ENCODE measurements at regions not wholly inside any gene's neighbourhood (a gene's known extent, or its start where the extent isn't known, plus 50 kb on each side); places are given as distances from the start of the nearest gene placed in this dataset.

DNA sequence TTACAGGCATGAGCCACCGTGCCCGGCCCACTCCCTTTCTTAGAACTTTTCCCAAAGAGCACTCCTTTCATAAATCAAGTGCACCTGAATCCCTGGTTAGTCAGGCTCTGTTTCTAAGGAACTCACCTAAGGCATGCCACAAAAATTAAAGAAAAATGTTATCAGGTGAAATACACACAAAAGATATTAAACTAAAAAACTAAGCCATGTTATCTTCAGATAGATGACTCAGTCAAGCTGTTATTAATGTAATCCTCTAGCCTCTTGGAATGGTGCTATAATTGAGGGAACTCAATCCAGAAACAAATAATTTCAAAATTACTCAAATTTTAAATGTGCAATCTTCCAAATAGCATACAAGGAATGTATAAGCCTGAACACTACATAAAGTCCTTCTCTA is 83.0 kb downstream of the TENT5A start:
- TF ChIP-seq, protein P1, sequence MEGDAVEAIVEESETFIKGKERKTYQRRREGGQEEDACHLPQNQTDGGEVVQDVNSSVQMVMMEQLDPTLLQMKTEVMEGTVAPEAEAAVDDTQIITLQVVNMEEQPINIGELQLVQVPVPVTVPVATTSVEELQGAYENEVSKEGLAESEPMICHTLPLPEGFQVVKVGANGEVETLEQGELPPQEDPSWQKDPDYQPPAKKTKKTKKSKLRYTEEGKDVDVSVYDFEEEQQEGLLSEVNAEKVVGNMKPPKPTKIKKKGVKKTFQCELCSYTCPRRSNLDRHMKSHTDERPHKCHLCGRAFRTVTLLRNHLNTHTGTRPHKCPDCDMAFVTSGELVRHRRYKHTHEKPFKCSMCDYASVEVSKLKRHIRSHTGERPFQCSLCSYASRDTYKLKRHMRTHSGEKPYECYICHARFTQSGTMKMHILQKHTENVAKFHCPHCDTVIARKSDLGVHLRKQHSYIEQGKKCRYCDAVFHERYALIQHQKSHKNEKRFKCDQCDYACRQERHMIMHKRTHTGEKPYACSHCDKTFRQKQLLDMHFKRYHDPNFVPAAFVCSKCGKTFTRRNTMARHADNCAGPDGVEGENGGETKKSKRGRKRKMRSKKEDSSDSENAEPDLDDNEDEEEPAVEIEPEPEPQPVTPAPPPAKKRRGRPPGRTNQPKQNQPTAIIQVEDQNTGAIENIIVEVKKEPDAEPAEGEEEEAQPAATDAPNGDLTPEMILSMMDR (conservative IDR thresholded peaks at IDR 0.05 in 1 of 2, IDR thresholded peaks at IDR 0.05 in 1 of 2; ENCODE audit: extremely low read depth in 1 of 2, insufficient read depth in 1 of 2, low read depth in 1 of 2, low read length in 2 of 2), result no peak
- TF ChIP-seq EZH2 (IDR thresholded peaks at IDR 0.05; ENCODE audit: borderline replicate concordance, low read length), result no peak
